GM19395 (cell line): ENCODE measurements at regions not wholly inside any gene's neighbourhood (a gene's known extent, or its start where the extent isn't known, plus 50 kb on each side); places are given as distances from the start of the nearest gene placed in this dataset.
"Not testable (repeated sequence)": the region's sequence is repeated elsewhere in the genome, so short reads cannot be mapped to it uniquely, and the experiment has no call there.

ENCODE experiments used
- ATAC-seq: cut with Tn5 transposase; IDR thresholded peaks from one replicate; pipeline ENCODE4 v1.9.1; 2021; ENCODE audit warnings: mild to moderate bottlenecking, moderate library complexity; ENCODE audit not compliant: unreplicated experiment

- no peak for ATAC-seq
Measured at GRCh38 chr13:50406831-50407230, 391.6 kb downstream of the KCNRG start.

GRCh38 chr13:50408068-50408467 is 392.8 kb downstream of the KCNRG start:
- ATAC-seq, result no peak

DNA sequence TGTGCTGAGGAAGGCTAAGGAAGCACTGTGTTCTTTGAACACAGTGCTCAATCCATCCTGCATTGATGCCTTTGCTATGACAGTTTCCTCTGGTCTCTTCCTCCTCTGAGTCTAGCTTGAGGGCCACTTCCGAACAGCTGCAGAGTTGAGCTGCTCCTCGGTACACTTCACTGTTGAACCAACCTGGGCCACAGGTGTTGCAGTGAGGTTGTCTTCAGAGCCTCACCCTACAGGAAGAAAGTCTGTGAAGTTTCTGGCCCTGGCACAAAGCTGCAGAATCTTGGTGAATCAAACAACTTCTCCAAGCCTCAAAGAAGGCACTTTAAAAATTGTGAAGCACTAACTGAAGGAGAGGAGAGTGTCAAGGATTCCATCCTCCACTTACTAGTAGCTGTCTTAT is 394.0 kb downstream of the KCNRG start:
- no peak for ATAC-seq

- ATAC-seq, result no peak
Measured at GRCh38 chr13:50410921-50411746, 395.9 kb downstream of the KCNRG start.

- ATAC-seq, result no peak
Measured at GRCh38 chr13:50412046-50412617, 396.9 kb downstream of the KCNRG start.

DNA sequence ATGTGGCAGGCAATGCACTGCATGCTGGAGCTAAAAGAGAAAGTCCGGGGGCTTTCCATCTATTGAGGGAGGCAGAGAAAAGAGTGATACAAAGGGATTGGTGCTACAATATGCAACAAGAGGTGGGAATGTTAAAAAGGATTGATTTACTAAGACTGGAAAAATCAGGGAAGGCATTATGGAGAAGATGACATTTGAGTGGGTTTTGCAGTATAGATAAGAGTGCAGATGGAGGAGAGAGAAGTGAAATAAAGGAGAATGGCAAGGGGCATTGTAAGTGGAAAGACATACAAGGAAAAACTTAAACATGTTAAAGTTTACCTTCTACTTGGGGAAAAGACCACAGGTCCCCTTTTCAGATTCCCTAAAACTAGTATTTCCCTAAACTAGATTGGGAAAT is 399.4 kb downstream of the KCNRG start:
- ATAC-seq, result no peak

DNA sequence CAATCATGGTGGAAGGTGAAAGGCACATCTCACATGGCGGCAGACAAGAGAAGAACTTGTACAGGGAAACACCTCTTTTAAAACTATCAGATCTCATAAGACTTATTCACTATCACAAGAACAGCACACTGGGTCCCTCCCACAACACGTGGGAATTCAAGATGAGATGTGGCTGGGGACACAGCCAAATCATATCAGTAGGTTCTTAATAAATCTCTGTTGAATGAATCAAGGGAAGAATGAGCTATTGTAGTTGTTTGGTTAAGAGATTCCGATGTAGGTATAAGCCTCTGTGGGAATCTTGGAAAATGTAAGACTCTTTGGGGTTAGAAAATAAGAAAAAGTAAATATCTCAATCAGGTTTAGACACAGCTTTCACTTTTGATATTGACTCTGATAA is 400.2 kb downstream of the KCNRG start:
- no peak for ATAC-seq

- no peak for ATAC-seq
Measured at GRCh38 chr13:50417597-50417996, 402.4 kb downstream of the KCNRG start.

DNA sequence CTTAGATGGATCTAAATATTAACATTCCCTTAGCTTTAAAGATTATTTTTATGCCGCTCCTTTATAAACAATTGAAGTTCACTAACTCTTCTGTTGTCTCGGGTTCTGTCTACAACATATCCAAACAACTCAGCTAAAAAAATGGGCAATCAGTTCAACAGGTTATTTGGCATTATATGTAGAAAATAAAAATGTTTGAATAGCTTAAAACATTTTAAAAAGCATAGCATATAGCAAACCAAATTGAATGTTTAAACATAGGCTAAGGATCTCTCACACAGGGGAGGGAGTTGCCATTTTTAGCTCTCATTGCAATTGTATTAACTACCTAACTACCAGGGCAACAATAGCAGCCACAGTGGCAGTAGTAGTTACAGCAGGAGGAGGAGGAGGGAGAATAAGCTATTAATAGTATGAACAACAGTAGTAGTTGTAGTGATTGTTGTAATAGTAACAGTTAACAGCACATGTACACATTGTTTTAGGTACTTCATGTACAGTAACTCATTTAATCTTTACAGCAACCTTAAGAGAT is 404.2 kb downstream of the KCNRG start:
- no peak for ATAC-seq

GRCh38 chr13:50419896-50420295 is 404.7 kb downstream of the KCNRG start:
- no peak for ATAC-seq

DNA sequence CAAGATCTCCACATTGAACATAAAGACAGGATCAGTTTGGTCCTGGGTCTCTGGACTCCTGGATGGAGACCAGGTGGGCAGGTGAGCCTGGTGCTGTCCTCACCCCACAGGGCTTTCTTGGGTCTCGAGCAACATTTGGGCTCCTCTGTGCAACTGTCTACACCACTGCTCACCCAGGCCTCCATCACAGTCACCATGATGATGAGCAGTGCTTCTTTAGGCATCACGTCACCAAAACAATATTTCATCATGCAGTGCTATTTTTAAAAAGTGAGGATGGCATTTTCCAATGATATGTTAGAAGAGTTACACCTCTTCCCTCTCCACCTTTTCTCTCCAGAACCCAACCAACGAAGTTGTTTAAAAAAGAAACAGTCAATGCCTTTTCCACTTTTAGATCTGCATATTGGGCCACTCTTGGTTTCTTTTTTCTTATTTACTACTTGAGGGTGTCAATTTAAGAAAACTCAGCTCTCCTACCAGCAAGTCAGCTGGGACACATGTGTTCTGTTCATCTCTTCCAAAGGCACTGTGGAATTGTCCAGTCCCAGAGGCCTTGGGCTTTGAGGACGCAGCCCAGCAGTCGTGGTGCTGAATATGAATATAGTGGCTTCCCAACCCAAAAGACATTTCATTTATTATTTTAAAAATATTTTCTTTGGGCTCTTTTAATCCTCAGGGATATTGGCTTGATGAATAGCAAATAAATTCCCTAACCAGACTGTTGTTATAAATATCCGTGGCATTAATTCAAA is 405.7 kb downstream of the KCNRG start:
- ATAC-seq, result no peak

- ATAC-seq, result no peak
Measured at GRCh38 chr13:50421473-50422130, 406.4 kb downstream of the KCNRG start.

DNA sequence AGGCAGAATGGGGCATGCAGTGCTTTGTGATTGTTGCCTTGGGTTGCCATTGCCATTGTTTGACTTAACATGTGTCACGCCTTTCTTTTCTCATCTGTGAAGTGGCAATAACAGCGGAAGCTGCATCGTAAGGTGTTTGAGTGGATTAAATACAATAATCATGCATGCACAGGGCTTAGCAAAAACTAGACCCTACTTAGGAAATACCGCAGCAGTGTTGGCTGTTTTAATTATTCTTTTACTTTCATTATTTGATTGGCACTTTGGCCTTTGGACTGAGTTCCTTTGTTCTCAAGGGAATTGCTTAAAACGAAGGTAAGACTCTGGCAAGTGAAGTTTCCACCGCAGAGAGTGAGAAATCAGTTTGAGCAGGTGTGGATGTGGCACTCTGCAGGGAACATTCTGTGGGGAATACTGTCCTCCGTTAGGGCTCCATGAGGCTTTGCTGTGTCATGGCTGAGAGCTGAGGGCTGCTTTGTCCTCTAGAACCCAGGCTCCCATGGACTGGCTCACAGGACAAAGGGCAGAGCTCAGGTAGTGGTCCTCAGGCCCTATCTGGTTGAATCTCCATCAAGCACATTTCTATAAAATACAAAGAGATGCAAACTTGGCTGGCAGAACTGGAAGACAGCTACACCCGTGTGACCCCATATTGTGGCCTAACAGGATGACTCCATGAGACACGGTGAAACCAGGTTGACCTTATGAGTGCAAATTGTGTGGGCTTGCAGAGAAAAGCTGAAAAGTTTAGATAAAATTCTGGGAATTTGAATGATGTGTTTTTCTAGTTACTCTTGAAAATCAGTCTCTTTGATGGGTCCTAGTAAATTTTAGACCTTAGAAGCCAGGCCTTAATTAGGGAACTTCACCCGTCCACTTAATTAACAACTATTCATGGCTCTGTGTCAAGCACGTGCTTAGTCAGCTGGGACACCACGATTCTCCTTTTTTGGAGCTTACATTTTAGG is 407.2 kb downstream of the KCNRG start:
- no peak for ATAC-seq

DNA sequence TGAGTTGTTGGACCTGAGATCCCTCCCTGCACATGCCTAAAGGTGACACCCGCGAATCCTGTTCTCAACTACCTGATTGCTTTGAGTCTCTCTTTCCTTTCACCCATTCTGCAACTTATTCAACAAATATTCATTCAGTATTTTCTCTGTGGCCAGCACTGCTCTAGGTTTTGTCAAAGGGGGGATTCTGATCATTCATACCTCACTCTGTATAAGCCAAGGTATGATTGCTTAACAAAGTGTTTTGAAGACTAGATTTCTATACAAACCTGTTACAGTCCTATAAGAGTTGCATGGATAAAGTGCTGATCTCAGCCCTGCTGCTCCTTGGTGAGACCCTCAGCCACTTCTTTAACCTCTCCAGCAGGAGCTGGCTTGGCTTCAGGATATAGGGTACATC is 409.7 kb downstream of the KCNRG start:
- ATAC-seq, result no peak

- ATAC-seq, result no peak
Measured at GRCh38 chr13:50425772-50426171, 410.5 kb downstream of the KCNRG start.

GRCh38 chr13:50426927-50427326 is 411.7 kb downstream of the KCNRG start:
- no peak for ATAC-seq

GRCh38 chr13:50427511-50427910 is 412.3 kb downstream of the KCNRG start:
- not testable (repeated sequence) for ATAC-seq

DNA sequence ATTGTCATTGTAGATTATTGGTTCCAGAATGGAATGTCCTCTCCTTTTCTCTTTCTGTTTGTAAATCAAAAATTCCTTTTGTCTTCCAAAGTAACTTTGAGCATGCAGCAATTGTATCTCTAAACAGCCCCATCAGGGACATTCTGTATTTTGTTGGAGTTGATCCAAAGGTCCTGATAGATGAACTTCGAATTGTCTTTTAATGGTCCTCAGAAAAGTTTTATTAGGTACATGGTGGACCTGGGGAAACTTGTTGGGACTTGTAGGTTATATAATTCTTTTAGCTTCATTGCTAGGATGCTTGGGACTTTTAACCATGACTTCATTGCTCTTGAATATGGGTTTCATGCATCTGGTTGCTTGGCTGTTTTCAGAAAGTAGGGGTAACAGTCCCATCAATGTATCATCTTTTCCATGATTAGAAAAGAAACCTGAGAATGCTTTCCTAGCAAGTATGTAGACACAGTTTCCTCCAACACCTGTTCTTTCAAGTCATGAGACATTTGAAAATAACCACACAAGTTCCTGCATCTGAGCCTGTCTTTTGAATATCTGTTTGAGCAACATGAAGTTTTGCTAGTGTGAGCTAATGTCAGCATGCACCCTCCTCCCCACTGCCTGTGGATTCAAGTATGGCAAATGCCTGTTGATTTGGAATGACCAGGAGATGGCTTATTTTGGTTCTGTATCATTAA is 413.1 kb downstream of the KCNRG start:
- no peak for ATAC-seq

- no peak for ATAC-seq
Measured at GRCh38 chr13:50435011-50435410, 408.5 kb downstream of the DLEU7 start.
